ENCODE measurements at regions not wholly inside any gene's neighbourhood (a gene's known extent, or its start where the extent isn't known, plus 50 kb on each side); places are given as distances from the start of the nearest gene placed in this dataset.

- DNase-seq (ENCODE audit: low spot score): no peak
These were observed 169.0 kb upstream of the IRX6 start for GRCh38 chr16:55154956-55155355.

GRCh38 chr16:55155815-55156214, 168.2 kb upstream of the IRX6 start:
- no peak for DNase-seq (ENCODE audit: low spot score)

GRCh38 chr16:55169780-55170179, 154.2 kb upstream of the IRX6 start:
- no peak for DNase-seq (ENCODE audit: low spot score)

GRCh38 chr16:55171241-55171640, 152.8 kb upstream of the IRX6 start:
- DNase-seq (ENCODE audit: low spot score): no peak

GRCh38 chr16:55175389-55175788, 148.6 kb upstream of the IRX6 start:
- DNase-seq (ENCODE audit: low spot score): no peak

GRCh38 chr16:55176901-55177300, 147.1 kb upstream of the IRX6 start:
- no peak for DNase-seq (ENCODE audit: low spot score)

- no peak for DNase-seq (ENCODE audit: low spot score)
These were observed 144.6 kb upstream of the IRX6 start for GRCh38 chr16:55179411-55179810.

GRCh38 chr16:55179852-55180585, 144.0 kb upstream of the IRX6 start:
- DNase-seq (ENCODE audit: low spot score): no peak

- DNase-seq (ENCODE audit: low spot score): no peak
These were observed 140.0 kb upstream of the IRX6 start for GRCh38 chr16:55184052-55184451.

- no peak for DNase-seq (ENCODE audit: low spot score)
These were observed 139.4 kb upstream of the IRX6 start for GRCh38 chr16:55184619-55185018.

- DNase-seq (ENCODE audit: low spot score): no peak
These were observed 134.8 kb upstream of the IRX6 start for GRCh38 chr16:55189224-55189623.

GRCh38 chr16:55189682-55190636, 134.0 kb upstream of the IRX6 start:
- no peak for DNase-seq (ENCODE audit: low spot score)

GRCh38 chr16:55192734-55193133, 131.3 kb upstream of the IRX6 start:
- DNase-seq (ENCODE audit: low spot score): no peak

- DNase-seq (ENCODE audit: low spot score): no peak
These were observed 120.4 kb upstream of the IRX6 start for GRCh38 chr16:55203570-55203969.

- no peak for DNase-seq (ENCODE audit: low spot score)
These were observed 119.9 kb upstream of the IRX6 start for GRCh38 chr16:55204069-55204468.

GRCh38 chr16:55204923-55205322, 119.1 kb upstream of the IRX6 start:
- no peak for DNase-seq (ENCODE audit: low spot score)

GRCh38 chr16:55207693-55208428, 116.1 kb upstream of the IRX6 start:
- no peak for DNase-seq (ENCODE audit: low spot score)

- no peak for DNase-seq (ENCODE audit: low spot score)
These were observed 114.4 kb upstream of the IRX6 start for GRCh38 chr16:55209626-55210025.

GRCh38 chr16:55212791-55213190, 111.2 kb upstream of the IRX6 start:
- no peak for DNase-seq (ENCODE audit: low spot score)

GRCh38 chr16:55214412-55214811, 109.6 kb upstream of the IRX6 start:
- no peak for DNase-seq (ENCODE audit: low spot score)

GRCh38 chr16:55214974-55215494, 109.0 kb upstream of the IRX6 start:
- no peak for DNase-seq (ENCODE audit: low spot score)

- no peak for DNase-seq (ENCODE audit: low spot score)
These were observed 106.6 kb upstream of the IRX6 start for GRCh38 chr16:55217392-55217791.

All from AG08396 (cell line).